ENCODE measurements at regions not wholly inside any gene's neighbourhood (a gene's known extent, or its start where the extent isn't known, plus 50 kb on each side); places are given as distances from the start of the nearest gene placed in this dataset.

GRCh38 chr21:38623552-38623951, 125.3 kb upstream of the ERG start:
- no peak for DNase-seq (ENCODE audit: extremely low read depth in 1 of 4, low spot score in 3 of 4)
- TF ChIP-seq ZNF778 (CRISPR knock-in tag; IDR thresholded peaks at IDR 0.05) (no peak), SMARCE1 (IDR thresholded peaks at IDR 0.05) (no peak), MBD1 (CRISPR knock-in tag; IDR thresholded peaks at IDR 0.05) (no peak), ZNF184 (CRISPR knock-in tag; IDR thresholded peaks at IDR 0.05) (no peak), RBBP5 (IDR thresholded peaks at IDR 0.05; ENCODE audit: borderline replicate concordance, insufficient read depth, low read length, poor library complexity, severe bottlenecking) (no peak), KLF6 (CRISPR knock-in tag; IDR thresholded peaks at IDR 0.05; ENCODE audit: borderline replicate concordance) (no peak), STAG1 (CRISPR knock-in tag; IDR thresholded peaks at IDR 0.05; ENCODE audit: borderline replicate concordance) (no peak), SMARCB1 (IDR thresholded peaks at IDR 0.05; ENCODE audit: insufficient read length, low read depth) (no peak), ZNF316 (IDR thresholded peaks at IDR 0.05) (no peak), ZNF609 (CRISPR knock-in tag; IDR thresholded peaks at IDR 0.05; ENCODE audit: borderline replicate concordance) (no peak), NR3C1 (CRISPR knock-in tag; IDR thresholded peaks at IDR 0.05) (no peak), CREB3 (tag; conservative IDR thresholded peaks at IDR 0.05; ENCODE audit: low read depth) (no peak)
- TF ChIP-seq, protein P1, sequence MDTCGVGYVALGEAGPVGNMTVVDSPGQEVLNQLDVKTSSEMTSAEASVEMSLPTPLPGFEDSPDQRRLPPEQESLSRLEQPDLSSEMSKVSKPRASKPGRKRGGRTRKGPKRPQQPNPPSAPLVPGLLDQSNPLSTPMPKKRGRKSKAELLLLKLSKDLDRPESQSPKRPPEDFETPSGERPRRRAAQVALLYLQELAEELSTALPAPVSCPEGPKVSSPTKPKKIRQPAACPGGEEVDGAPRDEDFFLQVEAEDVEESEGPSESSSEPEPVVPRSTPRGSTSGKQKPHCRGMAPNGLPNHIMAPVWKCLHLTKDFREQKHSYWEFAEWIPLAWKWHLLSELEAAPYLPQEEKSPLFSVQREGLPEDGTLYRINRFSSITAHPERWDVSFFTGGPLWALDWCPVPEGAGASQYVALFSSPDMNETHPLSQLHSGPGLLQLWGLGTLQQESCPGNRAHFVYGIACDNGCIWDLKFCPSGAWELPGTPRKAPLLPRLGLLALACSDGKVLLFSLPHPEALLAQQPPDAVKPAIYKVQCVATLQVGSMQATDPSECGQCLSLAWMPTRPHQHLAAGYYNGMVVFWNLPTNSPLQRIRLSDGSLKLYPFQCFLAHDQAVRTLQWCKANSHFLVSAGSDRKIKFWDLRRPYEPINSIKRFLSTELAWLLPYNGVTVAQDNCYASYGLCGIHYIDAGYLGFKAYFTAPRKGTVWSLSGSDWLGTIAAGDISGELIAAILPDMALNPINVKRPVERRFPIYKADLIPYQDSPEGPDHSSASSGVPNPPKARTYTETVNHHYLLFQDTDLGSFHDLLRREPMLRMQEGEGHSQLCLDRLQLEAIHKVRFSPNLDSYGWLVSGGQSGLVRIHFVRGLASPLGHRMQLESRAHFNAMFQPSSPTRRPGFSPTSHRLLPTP (IDR thresholded peaks at IDR 0.05; ENCODE audit: borderline replicate concordance, extremely low read depth, insufficient read length) = no peak

More at GRCh38 chr21:38623552-38623951, 125.3 kb upstream of the ERG start:
- no peaks in the 10 kb centered on the region for H3K36me3 ChIP-seq (ENCODE audit: control insufficient read depth, insufficient read depth, low read length)
- ChIA-PET POLR2A (no interaction called here), CTCF (ENCODE audit: low intra/inter-chr PET ratio) (no interaction called here)
- H3K9me3 ChIP-seq (replicated peaks; ENCODE audit: control insufficient read depth, insufficient read depth, low read depth, low read length) = no peaks in the 10 kb centered on the region
- no peak overlapping the region for H2AFZ ChIP-seq (ENCODE audit: low read depth, low read length)
- no peaks in the 10 kb centered on the region for H3K27me3 ChIP-seq (ENCODE audit: control insufficient read depth in 2 of 2, insufficient read depth in 2 of 2, low read length in 2 of 2)
- no peak overlapping the region for H3K4me3 ChIP-seq
- FAIRE-seq (no peak), ATAC-seq (no peak)
- WGBS (ENCODE audit: insufficient coverage, low coverage, missing lambda C conversion rate) = 0% methylated on average over 4 of the region's 4 CpGs
- H3K9me1 ChIP-seq (ENCODE audit: control insufficient read depth, insufficient read depth, low read length) = no peaks in the 10 kb centered on the region
- H3K9ac ChIP-seq (ENCODE audit: insufficient read depth in 1 of 2, low read depth in 2 of 2, low read length in 2 of 2) = no peak overlapping the region
- in situ Hi-C loops (cut with MboI) (no loop called here), intact Hi-C loops (cut with micrococcal nuclease) (no loop called here)
- no peak overlapping the region for H3K4me2 ChIP-seq (ENCODE audit: insufficient read depth, low read length)
- no peak overlapping the region for H3K27ac ChIP-seq (ENCODE audit: extremely low read depth, low read depth, low read length)
- H3K79me2 ChIP-seq (ENCODE audit: control insufficient read depth, insufficient read depth, low read length) = no peaks in the 10 kb centered on the region
- no peaks in the 10 kb centered on the region for H4K20me1 ChIP-seq (replicated peaks; ENCODE audit: control insufficient read depth, insufficient read depth, low read length)
- H3K4me1 ChIP-seq (replicated peaks in 1 of 2; ENCODE audit: control insufficient read depth in 2 of 2, insufficient read depth in 2 of 2, low read length in 2 of 2) = no peaks in the 10 kb centered on the region
- no TSS peak for BruUV-seq (replicated peaks)
